GM23248 (cell line): ENCODE measurements at regions not wholly inside any gene's neighbourhood (a gene's known extent, or its start where the extent isn't known, plus 50 kb on each side); places are given as distances from the start of the nearest gene placed in this dataset.

Source experiments
- DNase-seq: peaks from one replicate; pipeline ENCODE4 v3.0.0-alpha.2; 2015
- H2AFZ ChIP-seq: fragments of 200-600 bp; sonication (generic); 2 replicates; pipeline ENCODE4 v1.6.1; 2016; ENCODE audit warnings: antibody characterized with exemption
- H3F3A ChIP-seq: fragments of 200-600 bp; sonication (generic); 2 replicates; pipeline ENCODE4 v1.6.1; 2016; ENCODE audit warnings: mild to moderate bottlenecking, antibody characterized with exemption, mixed run types; ENCODE audit not compliant: insufficient read depth
- H3K27ac ChIP-seq: fragments of 200-600 bp; sonication (generic); 2 replicates; pipeline ENCODE4 v1.5.1; 2016; ENCODE audit warnings: mild to moderate bottlenecking
- H3K27me3 ChIP-seq: fragments of 200-600 bp; sonication (generic); replicated peaks from 2 replicates; pipeline ENCODE4 v1.6.1; 2016; ENCODE audit warnings: mild to moderate bottlenecking; ENCODE audit not compliant: insufficient read depth
- H3K36me3 ChIP-seq: fragments of 200-600 bp; sonication (generic); 2 replicates; pipeline ENCODE4 v1.6.1; 2016; ENCODE audit warnings: low read depth, mild to moderate bottlenecking
- H3K4me1 ChIP-seq: fragments of 200-600 bp; sonication (generic); 2 replicates; pipeline ENCODE4 v1.6.1; 2016; ENCODE audit warnings: mild to moderate bottlenecking; ENCODE audit not compliant: insufficient read depth
- H3K4me2 ChIP-seq: fragments of 200-600 bp; sonication (generic); one replicate; pipeline ENCODE4 v1.6.1; 2016; ENCODE audit warnings: mild to moderate bottlenecking; ENCODE audit not compliant: unreplicated experiment
- H3K4me3 ChIP-seq: fragments of 200-600 bp; sonication (generic); 2 replicates; pipeline ENCODE4 v1.5.1; 2016; ENCODE audit warnings: mild to moderate bottlenecking
- H3K79me2 ChIP-seq: fragments of 200-600 bp; sonication (generic); 2 replicates; pipeline ENCODE4 v1.6.1; 2016; ENCODE audit warnings: mild to moderate bottlenecking; ENCODE audit not compliant: insufficient read depth
- H3K9ac ChIP-seq: fragments of 200-600 bp; sonication (generic); 2 replicates; pipeline ENCODE4 v1.6.1; 2016; ENCODE audit warnings: mild to moderate bottlenecking
- H3K9me2 ChIP-seq: fragments of 200-600 bp; sonication (generic); 2 replicates; pipeline ENCODE4 v1.6.1; 2016; ENCODE audit warnings: mixed run types, mild to moderate bottlenecking, moderate library complexity; ENCODE audit not compliant: insufficient read depth
- H3K9me3 ChIP-seq: fragments of 200-600 bp; sonication (generic); one replicate; pipeline ENCODE4 v1.6.1; 2017; ENCODE audit warnings: low read depth
- H4K20me1 ChIP-seq: fragments of 200-600 bp; sonication (generic); 2 replicates; pipeline ENCODE4 v1.6.0; 2016; ENCODE audit not compliant: insufficient read depth
- EZH2 ChIP-seq: fragments of 200-600 bp; sonication (generic); IDR thresholded peaks from 2 replicates; pipeline ENCODE4 v1.6.1; 2018; ENCODE audit warnings: antibody characterized with exemption, mild to moderate bottlenecking; ENCODE audit not compliant: insufficient read depth, poor library complexity, severe bottlenecking
- EZH2phosphoT487 ChIP-seq: fragments of 200-600 bp; sonication (generic); IDR thresholded peaks from 2 replicates; pipeline ENCODE4 v1.6.1; 2018; ENCODE audit warnings: antibody characterized with exemption, moderate library complexity, mild to moderate bottlenecking, low read depth; ENCODE audit not compliant: insufficient read depth
- WGBS, 2 experiments: methylation state at CpG; one replicate each; pipeline ENCODE4 v1.1.6; 2015 to 2017; ENCODE audit warnings: low lambda C conversion rate in 2 of 2, low coverage in 1 of 2; ENCODE audit errors: missing lambda C conversion rate in 2 of 2; 5-methylcytosine and 5-hydroxymethylcytosine counted together
- in situ Hi-C: fragments of 300-500 bp; cut with MboI; formaldehyde crosslinking; loops from 2 replicates; pipeline ENCODE4 v1.15.0; 2020

- H3K9ac ChIP-seq: no peak overlapping the region
- no peaks in the 10 kb centered on the region for H3F3A ChIP-seq
- no peak overlapping the region for H3K4me2 ChIP-seq
- H3K27me3 ChIP-seq: no peaks in the 10 kb centered on the region
- in situ Hi-C loops: no loop called here
- TF ChIP-seq EZH2 (no peak), EZH2phosphoT487 (no peak)
- H3K27ac ChIP-seq: no peak overlapping the region
- H3K4me1 ChIP-seq: peaks cover 14% of the 10 kb centered on the region
- H3K79me2 ChIP-seq: no peaks in the 10 kb centered on the region
- no peak overlapping the region for H2AFZ ChIP-seq
- H3K9me2 ChIP-seq: no peaks in the 10 kb centered on the region
- H3K36me3 ChIP-seq: no peaks in the 10 kb centered on the region
- DNase-seq: no peak
- WGBS, 2 experiments: 69% methylated on average over 2 of the region's 2 CpGs
- H4K20me1 ChIP-seq: no peaks in the 10 kb centered on the region
- no peaks in the 10 kb centered on the region for H3K9me3 ChIP-seq
- no peak overlapping the region for H3K4me3 ChIP-seq
Observed at GRCh38 chr7:137127806-137128205, 215.7 kb downstream of the PTN start.

DNA sequence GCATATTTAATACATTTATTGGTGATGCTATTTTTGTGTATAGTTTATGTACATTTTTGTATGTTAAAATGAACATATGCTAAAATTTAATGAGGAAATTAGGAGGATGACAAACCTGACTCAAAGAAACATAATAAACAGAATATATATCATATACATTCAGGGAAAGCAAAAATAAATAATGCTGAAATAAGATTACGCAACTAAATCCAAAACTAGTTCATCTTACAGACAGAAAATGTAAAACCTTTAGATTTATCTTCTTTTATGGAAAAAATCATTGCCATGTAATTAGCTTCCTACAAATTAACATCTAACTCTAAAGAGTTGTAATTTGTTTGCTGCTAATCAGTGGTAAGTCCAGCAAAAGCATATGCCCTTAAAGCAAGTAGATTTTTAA, 216.5 kb downstream of the PTN start:
- Histone ChIP-seq H3F3A (0 out of 2 replicates have a peak, but pooled peaks cover under 1% of the 10 kb centered on the region), H3K9ac (no peak overlapping the region), H3K4me1 (peaks cover 15% of the 10 kb centered on the region), H3K4me2 (no peak overlapping the region), H2AFZ (no peak overlapping the region), H3K27me3 (no peaks in the 10 kb centered on the region), H3K9me3 (no peaks in the 10 kb centered on the region), H3K9me2 (no peaks in the 10 kb centered on the region), H3K36me3 (no peaks in the 10 kb centered on the region), H3K79me2 (no peaks in the 10 kb centered on the region), H3K27ac (no peak overlapping the region), H4K20me1 (no peaks in the 10 kb centered on the region), H3K4me3 (no peak overlapping the region)
- in situ Hi-C loops: no loop called here
- 46 to 50% methylated on average over 1 of the region's 1 CpG for WGBS, 2 experiments
- TF ChIP-seq EZH2phosphoT487 (no peak), EZH2 (no peak)
- DNase-seq: no peak

GRCh38 chr7:137122145-137122544, 221.4 kb downstream of the PTN start:
- no peak overlapping the region for H3K4me3 ChIP-seq
- no peak overlapping the region for H3K4me2 ChIP-seq

DNA sequence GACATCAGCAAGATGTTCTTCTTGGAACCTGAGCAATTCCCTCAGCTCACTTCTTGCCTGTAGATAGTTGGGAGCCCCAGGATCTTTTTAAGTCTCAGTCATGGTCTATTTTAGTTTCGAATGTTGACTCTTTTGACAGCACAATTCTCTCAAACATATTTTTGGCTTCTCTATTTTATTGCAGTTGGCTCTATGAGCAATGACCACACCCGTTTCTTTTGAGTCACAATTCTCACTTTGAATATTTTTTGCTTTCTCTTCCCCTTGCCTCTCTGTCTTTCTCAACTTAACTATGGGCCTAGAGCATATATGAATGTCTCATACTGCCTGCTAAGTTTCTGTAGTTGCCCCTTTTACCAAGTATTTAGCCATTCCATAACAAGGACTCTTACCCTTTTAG, 222.8 kb downstream of the PTN start:
- no peak overlapping the region for H3K9ac ChIP-seq
- peak overlapping the region; percentile 37 for H3K27ac ChIP-seq
- DNase-seq: peak; percentile 66
- no peak overlapping the region for H3K4me3 ChIP-seq
- peak overlapping the region; percentile 29; the same call in 1 of the 2 replicates for H2AFZ ChIP-seq
- no peaks in the 10 kb centered on the region for H4K20me1 ChIP-seq
- H3K27me3 ChIP-seq: no peaks in the 10 kb centered on the region
- in situ Hi-C loops: no loop called here
- H3K9me2 ChIP-seq: no peaks in the 10 kb centered on the region
- H3K4me1 ChIP-seq: peaks cover 22% of the 10 kb centered on the region
- no peak for TF ChIP-seq EZH2phosphoT487
- TF ChIP-seq EZH2: no peak
- no peak overlapping the region for H3K4me2 ChIP-seq
- peaks cover 24% of the 10 kb centered on the region for H3F3A ChIP-seq
- no peaks in the 10 kb centered on the region for H3K36me3 ChIP-seq
- H3K9me3 ChIP-seq: no peaks in the 10 kb centered on the region
- 0 to 3% methylated on average over 2 of the region's 2 CpGs for WGBS, 2 experiments
- no peaks in the 10 kb centered on the region for H3K79me2 ChIP-seq

More at GRCh38 chr7:137122145-137122544, 221.4 kb downstream of the PTN start:
- H3F3A ChIP-seq: peaks cover 24% of the 10 kb centered on the region
- no peak overlapping the region for H3K9ac ChIP-seq
- no peaks in the 10 kb centered on the region for H3K27me3 ChIP-seq
- no peaks in the 10 kb centered on the region for H3K9me2 ChIP-seq
- no peak overlapping the region for H2AFZ ChIP-seq
- H3K36me3 ChIP-seq: no peaks in the 10 kb centered on the region
- peaks cover 22% of the 10 kb centered on the region for H3K4me1 ChIP-seq
- no peaks in the 10 kb centered on the region for H3K79me2 ChIP-seq
- no peak for DNase-seq
- 52 to 58% methylated on average over 2 of the region's 2 CpGs for WGBS, 2 experiments
- TF ChIP-seq EZH2: no peak
- TF ChIP-seq EZH2phosphoT487: no peak
- no peak overlapping the region for H3K27ac ChIP-seq
- in situ Hi-C loops: no loop called here
- H4K20me1 ChIP-seq: no peaks in the 10 kb centered on the region
- no peaks in the 10 kb centered on the region for H3K9me3 ChIP-seq

DNA sequence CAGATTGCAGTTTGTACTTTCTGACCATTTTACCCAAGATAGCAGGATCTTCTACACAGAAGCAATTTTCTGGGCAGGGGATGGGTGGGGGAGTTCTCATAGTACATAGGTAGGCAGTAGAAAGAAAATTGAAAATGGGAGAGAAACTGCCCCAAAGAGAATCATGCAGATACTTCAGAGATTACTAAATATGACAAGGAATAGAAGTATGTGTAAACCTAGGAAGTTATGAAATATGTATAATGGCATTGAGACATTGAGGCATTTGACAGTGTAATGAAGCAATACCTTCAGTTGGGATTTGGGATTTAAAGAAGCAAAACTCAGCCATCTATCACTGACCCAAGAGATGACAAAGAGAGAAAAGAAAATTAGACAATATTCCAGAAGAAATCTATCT, 233.0 kb downstream of the PTN start:
- peak overlapping the region; percentile 38 for H3K4me2 ChIP-seq
- H3K9ac ChIP-seq: no peak overlapping the region
- peaks cover 6% of the 10 kb centered on the region; the same call in 1 of the 2 replicates for H3K9me2 ChIP-seq
- H3K9me3 ChIP-seq: no peaks in the 10 kb centered on the region
- no peaks in the 10 kb centered on the region for H3K79me2 ChIP-seq
- in situ Hi-C loops: no loop called here
- DNase-seq: peak; percentile 45
- H3K27me3 ChIP-seq: no peaks in the 10 kb centered on the region
- H3K4me1 ChIP-seq: peaks cover 13% of the 10 kb centered on the region
- no peaks in the 10 kb centered on the region for H3K36me3 ChIP-seq
- H3K27ac ChIP-seq: 0 out of 2 replicates have a peak overlapping the region, but pooled peaks have one; percentile 9
- no peaks in the 10 kb centered on the region for H3F3A ChIP-seq
- H4K20me1 ChIP-seq: no peaks in the 10 kb centered on the region
- H2AFZ ChIP-seq: peak overlapping the region; percentile 26; the same call in 1 of the 2 replicates
- 0 out of 2 replicates have a peak overlapping the region, but pooled peaks have one; percentile 12 for H3K4me3 ChIP-seq
- TF ChIP-seq EZH2phosphoT487 (no peak), EZH2 (no peak)
